GM12872 (cell line): ENCODE measurements at regions not wholly inside any gene's neighbourhood (a gene's known extent, or its start where the extent isn't known, plus 50 kb on each side); places are given as distances from the start of the nearest gene placed in this dataset.

Experiments used
- CTCF ChIP-seq: IDR thresholded peaks from 3 replicates; pipeline ENCODE4 v1.5.1; 2011; ENCODE audit warnings: low read depth, mild to moderate bottlenecking, low read length, moderate library complexity; ENCODE audit not compliant: insufficient read depth

- TF ChIP-seq CTCF, result peak; percentile 36; the same call in 1 of the 3 replicates
These were observed 89.6 kb downstream of the ISX start for GRCh38 chr22:35155403-35156025.

GRCh38 chr22:35156945-35157344 is 91.0 kb downstream of the ISX start:
- TF ChIP-seq CTCF, result no peak

- TF ChIP-seq CTCF, result no peak
These were observed 92.4 kb downstream of the ISX start for GRCh38 chr22:35158336-35158735.

GRCh38 chr22:35159343-35159742 is 93.4 kb downstream of the ISX start:
- TF ChIP-seq CTCF, result no peak

GRCh38 chr22:35160268-35160667 is 94.3 kb downstream of the ISX start:
- no peak for TF ChIP-seq CTCF

- TF ChIP-seq CTCF, result no peak
These were observed 86.3 kb upstream of the HMGXB4 start for GRCh38 chr22:35170716-35171697.

- TF ChIP-seq CTCF, result no peak
These were observed 84.9 kb upstream of the HMGXB4 start for GRCh38 chr22:35172442-35172841.
